Bronchial epithelial cell (primary cell): ENCODE measurements at regions not wholly inside any gene's neighbourhood (a gene's known extent, or its start where the extent isn't known, plus 50 kb on each side); places are given as distances from the start of the nearest gene placed in this dataset.

Experiments
- DNase-seq: peaks from one replicate; pipeline ENCODE4 v3.0.0-alpha.2; 2010; ENCODE audit warnings: low read depth
- FAIRE-seq: peaks from 2 replicates; lab custom pipeline; 2011; peaks lifted over from hg19 to GRCh38; lab: Jason Lieb, UNC
- H3K27me3 ChIP-seq: 2 replicates; pipeline ENCODE4 v1.5.1; 2011; ENCODE audit warnings: low read length; ENCODE audit not compliant: control insufficient read depth, insufficient read depth
- H3K36me3 ChIP-seq: 2 replicates; pipeline ENCODE4 v1.5.1; 2011; ENCODE audit warnings: low read length; ENCODE audit not compliant: control insufficient read depth, insufficient read depth
- H3K4me3 ChIP-seq: 2 replicates; pipeline ENCODE4 v1.5.1; 2011; ENCODE audit warnings: mild to moderate bottlenecking, low read depth, low read length, control low read depth
- TF ChIP-seq, protein P1 (sequence below): IDR thresholded peaks from 2 replicates; pipeline ENCODE4 v1.5.1; 2011; ENCODE audit warnings: mild to moderate bottlenecking, moderate library complexity, low read length, control low read depth, inconsistent platforms; ENCODE audit not compliant: insufficient read depth, severe bottlenecking

DNA sequence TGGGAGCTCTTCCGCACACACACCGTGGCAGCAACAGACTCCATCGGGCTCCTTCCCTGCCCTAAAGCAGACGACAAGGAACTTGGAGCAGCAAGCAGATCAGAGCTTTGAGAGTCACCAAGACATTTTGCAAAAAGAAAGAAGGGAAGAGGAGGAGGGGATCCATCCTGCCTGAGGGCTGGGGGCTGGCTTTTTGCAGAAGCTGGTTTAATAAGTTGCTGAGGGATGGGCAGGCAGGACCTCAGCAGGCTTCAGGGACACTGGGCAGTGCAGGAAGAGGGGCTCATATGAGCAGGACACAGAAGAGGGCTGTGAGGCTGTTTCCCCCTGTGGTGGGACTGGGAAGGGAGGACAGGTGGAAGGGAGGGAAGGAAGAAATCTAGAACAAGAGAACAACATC, 133.4 kb upstream of the GSC start:
- TF ChIP-seq, protein P1, sequence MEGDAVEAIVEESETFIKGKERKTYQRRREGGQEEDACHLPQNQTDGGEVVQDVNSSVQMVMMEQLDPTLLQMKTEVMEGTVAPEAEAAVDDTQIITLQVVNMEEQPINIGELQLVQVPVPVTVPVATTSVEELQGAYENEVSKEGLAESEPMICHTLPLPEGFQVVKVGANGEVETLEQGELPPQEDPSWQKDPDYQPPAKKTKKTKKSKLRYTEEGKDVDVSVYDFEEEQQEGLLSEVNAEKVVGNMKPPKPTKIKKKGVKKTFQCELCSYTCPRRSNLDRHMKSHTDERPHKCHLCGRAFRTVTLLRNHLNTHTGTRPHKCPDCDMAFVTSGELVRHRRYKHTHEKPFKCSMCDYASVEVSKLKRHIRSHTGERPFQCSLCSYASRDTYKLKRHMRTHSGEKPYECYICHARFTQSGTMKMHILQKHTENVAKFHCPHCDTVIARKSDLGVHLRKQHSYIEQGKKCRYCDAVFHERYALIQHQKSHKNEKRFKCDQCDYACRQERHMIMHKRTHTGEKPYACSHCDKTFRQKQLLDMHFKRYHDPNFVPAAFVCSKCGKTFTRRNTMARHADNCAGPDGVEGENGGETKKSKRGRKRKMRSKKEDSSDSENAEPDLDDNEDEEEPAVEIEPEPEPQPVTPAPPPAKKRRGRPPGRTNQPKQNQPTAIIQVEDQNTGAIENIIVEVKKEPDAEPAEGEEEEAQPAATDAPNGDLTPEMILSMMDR, result no peak
- Histone ChIP-seq H3K27me3 (no peaks in the 10 kb centered on the region), H3K36me3 (no peaks in the 10 kb centered on the region), H3K4me3 (no peak overlapping the region)
- FAIRE-seq (no peak), DNase-seq (no peak)

- H3K36me3 ChIP-seq, result no peaks in the 10 kb centered on the region
- DNase-seq (no peak), FAIRE-seq (no peak)
- TF ChIP-seq, protein P1, result no peak
- H3K4me3 ChIP-seq, result no peak overlapping the region
- H3K27me3 ChIP-seq, result no peaks in the 10 kb centered on the region
Measured at GRCh38 chr14:94897561-94897960, 127.6 kb upstream of the GSC start.

GRCh38 chr14:94897082-94897481, 127.2 kb upstream of the GSC start:
- Histone ChIP-seq H3K4me3 (no peak overlapping the region), H3K36me3 (no peaks in the 10 kb centered on the region), H3K27me3 (no peaks in the 10 kb centered on the region)
- FAIRE-seq (no peak), DNase-seq (no peak)
- TF ChIP-seq, protein P1, result no peak

DNA sequence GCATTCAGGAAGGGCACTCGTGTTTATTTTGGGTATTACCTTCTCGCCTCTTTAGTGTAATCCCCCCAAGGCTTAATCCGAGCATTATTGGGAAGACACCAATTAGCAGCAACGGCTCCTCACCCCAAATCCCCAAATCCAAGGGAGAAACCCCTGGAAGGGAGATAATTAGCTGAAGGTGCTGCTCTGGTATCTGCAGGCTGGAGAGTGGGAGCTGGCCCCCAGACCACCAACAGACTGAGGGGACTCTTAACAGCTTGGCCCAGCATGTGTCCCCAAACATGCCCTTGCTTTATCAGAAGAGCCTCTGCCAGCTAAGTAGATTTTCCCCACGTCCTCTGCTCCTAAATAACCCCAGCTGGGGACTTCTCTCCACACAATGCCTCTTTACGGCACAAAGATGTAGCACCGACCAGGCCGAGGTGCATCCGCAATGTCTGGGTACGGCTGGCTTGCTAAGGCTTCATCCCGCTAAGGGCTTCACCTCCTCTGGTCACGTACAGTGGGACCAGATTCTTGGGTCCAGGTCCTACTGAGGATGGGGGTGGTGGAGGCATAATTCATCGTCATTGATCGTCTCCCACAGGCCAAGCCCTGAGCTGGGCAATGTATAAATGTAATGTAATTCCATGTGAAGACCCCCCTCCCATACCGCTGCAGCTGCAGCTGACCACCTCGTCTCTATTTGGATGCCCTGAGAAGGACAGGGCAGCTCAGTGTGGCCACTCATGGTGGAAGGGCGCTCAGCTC, 123.7 kb upstream of the GSC start:
- no peaks in the 10 kb centered on the region for H3K27me3 ChIP-seq
- FAIRE-seq, result no peak

DNA sequence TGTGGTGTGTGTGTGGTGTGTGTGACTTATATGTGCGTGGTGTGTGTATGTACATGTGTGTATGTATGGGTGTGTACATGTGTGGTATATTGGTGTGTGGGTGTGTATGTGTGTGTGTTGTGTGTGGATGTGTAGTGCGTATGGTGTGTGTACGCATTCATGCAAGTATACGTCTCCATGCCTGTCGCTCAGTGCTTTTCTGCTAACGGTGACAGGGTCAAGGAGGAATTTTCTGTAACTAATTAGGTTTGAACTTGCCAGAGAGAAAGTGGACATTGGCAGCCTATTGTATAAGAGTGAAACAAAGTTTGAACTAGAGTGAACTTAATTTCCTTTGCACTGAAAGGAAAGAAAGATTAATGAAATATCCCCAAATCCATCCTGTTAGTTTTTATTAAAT, 120.9 kb upstream of the GSC start:
- TF ChIP-seq, protein P1, result no peak
- FAIRE-seq, result no peak
- H3K27me3 ChIP-seq, result no peaks in the 10 kb centered on the region

More for the DNA sequence above, 123.7 kb upstream of the GSC start:
- no peaks in the 10 kb centered on the region for H3K36me3 ChIP-seq
- TF ChIP-seq, protein P1, result no peak
- H3K4me3 ChIP-seq, result no peak overlapping the region
- no peak for DNase-seq

More for the DNA sequence above, 120.9 kb upstream of the GSC start:
- H3K4me3 ChIP-seq, result no peak overlapping the region
- no peak for DNase-seq
- no peaks in the 10 kb centered on the region for H3K36me3 ChIP-seq
